Activated CD4-positive, alpha-beta T cell treated with anti-CD3 and anti-CD28 coated beads for 36 hours (primary cell): ENCODE measurements at regions not wholly inside any gene's neighbourhood (a gene's known extent, or its start where the extent isn't known, plus 50 kb on each side); places are given as distances from the start of the nearest gene placed in this dataset.
"Not testable (repeated sequence)": the region's sequence is repeated elsewhere in the genome, so short reads cannot be mapped to it uniquely, and the experiment has no call there.

Experiments
- ATAC-seq: fragments of 200-7000 bp; cut with Tn5 transposase; one replicate; pipeline ENCODE4 v1.10.0; 2021; ENCODE audit warnings: mild to moderate bottlenecking, moderate library complexity
- CTCF ChIA-PET: fragments of 350-600 bp; sonication (Branson Sonifier 250); formaldehyde crosslinking; loops from one replicate; lab custom pipeline; 2021; ENCODE audit warnings: antibody characterized with exemption; lab: Charles Lee
- POLR2A ChIA-PET: fragments of 350-600 bp; sonication (Branson Sonifier 250); formaldehyde crosslinking; loops from one replicate; lab custom pipeline; 2021; ENCODE audit warnings: antibody characterized with exemption, inconsistent platforms; lab: Charles Lee
- DNase-seq: peaks from one replicate; pipeline ENCODE4 v3.0.0-alpha.2; 2020
- H3K27ac Mint-ChIP-seq: one replicate; pipeline ENCODE4 v1.8.0; 2021; ENCODE audit warnings: mixed read lengths
- H3K27me3 Mint-ChIP-seq: one replicate; pipeline ENCODE4 v1.8.0; 2021; ENCODE audit warnings: mixed read lengths
- H3K36me3 Mint-ChIP-seq: one replicate; pipeline ENCODE4 v1.8.0; 2021; ENCODE audit warnings: low read depth, mixed read lengths
- H3K4me1 Mint-ChIP-seq: one replicate; pipeline ENCODE4 v1.8.0; 2021; ENCODE audit warnings: mixed read lengths
- H3K4me3 Mint-ChIP-seq: one replicate; pipeline ENCODE4 v1.8.0; 2021; ENCODE audit warnings: mild to moderate bottlenecking, moderate library complexity, mixed read lengths
- H3K9me3 Mint-ChIP-seq: one replicate; pipeline ENCODE4 v1.8.0; 2021; ENCODE audit warnings: low read depth, mixed read lengths
- intact Hi-C, 2 experiments: fragments of 100-400 bp; cut with DNase I in 1 of 2; cut with micrococcal nuclease in 1 of 2; formaldehyde crosslinking; loops; one replicate each; pipeline versions ENCODE4 v1.14.2 to v1.15.1; 2022 to 2024; cut with DNase I, micrococcal nuclease

- DNase-seq (no peak), ATAC-seq (no peak)
- Mint-ChIP-seq H3K27ac (no peak overlapping the region), H3K36me3 (no peaks in the 10 kb centered on the region), H3K4me1 (no peaks in the 10 kb centered on the region), H3K4me3 (no peak overlapping the region), H3K9me3 (no peaks in the 10 kb centered on the region), H3K27me3 (peaks cover 2% of the 10 kb centered on the region)
- intact Hi-C loops = no loop called here
- ChIA-PET POLR2A (interaction anchor here (0.6 kb wide), 1 partner anchor 34 kb away, joined by 4 read pairs; no protein-coding TSS in a partner anchor), CTCF (no interaction called here)
These were observed 203.2 kb downstream of the TUBA3C start for GRCh38 chr13:18978447-18978846.

- CTCF ChIA-PET = no interaction called here
- Mint-ChIP-seq H3K27me3 (peaks cover under 1% of the 10 kb centered on the region), H3K36me3 (no peaks in the 10 kb centered on the region), H3K9me3 (no peaks in the 10 kb centered on the region), H3K4me3 (no peak overlapping the region), H3K27ac (no peak overlapping the region), H3K4me1 (no peaks in the 10 kb centered on the region)
- intact Hi-C loops = no loop called here
- POLR2A ChIA-PET = no interaction called here
- no peak for DNase-seq
- ATAC-seq = no peak
These were observed 203.8 kb downstream of the TUBA3C start for GRCh38 chr13:18977857-18978256.

- Mint-ChIP-seq H3K4me1 (peaks cover 2% of the 10 kb centered on the region), H3K9me3 (no peaks in the 10 kb centered on the region), H3K27ac (no peak overlapping the region), H3K4me3 (no peak overlapping the region), H3K36me3 (no peaks in the 10 kb centered on the region), H3K27me3 (no peaks in the 10 kb centered on the region)
- ATAC-seq (no peak), DNase-seq (no peak)
- intact Hi-C loops = no loop called here
- POLR2A ChIA-PET = no interaction called here
- CTCF ChIA-PET = no interaction called here
These were observed 209.9 kb downstream of the TUBA3C start for GRCh38 chr13:18971576-18972219.

- Mint-ChIP-seq H3K9me3 (no peaks in the 10 kb centered on the region), H3K4me1 (no peaks in the 10 kb centered on the region), H3K27me3 (no peaks in the 10 kb centered on the region), H3K27ac (no peak overlapping the region), H3K36me3 (no peaks in the 10 kb centered on the region), H3K4me3 (no peak overlapping the region)
- CTCF ChIA-PET = no interaction called here
- DNase-seq (no peak), ATAC-seq (no peak)
- intact Hi-C loops = loop anchor here in 1 of 2 experiments (5.0 kb wide), 1 partner anchor 52 kb away; no protein-coding TSS in a partner anchor
- POLR2A ChIA-PET = no interaction called here
These were observed 216.2 kb downstream of the TUBA3C start for GRCh38 chr13:18965347-18965855.

- DNase-seq (no peak), ATAC-seq (no peak)
- intact Hi-C loops = loop anchor here in 1 of 2 experiments (5.0 kb wide), 1 partner anchor 52 kb away; no protein-coding TSS in a partner anchor
- H3K36me3 Mint-ChIP-seq = no peaks in the 10 kb centered on the region
- no peaks in the 10 kb centered on the region for H3K4me1 Mint-ChIP-seq
- H3K4me3 Mint-ChIP-seq = no peak overlapping the region
- H3K27ac Mint-ChIP-seq = no peak overlapping the region
- ChIA-PET CTCF (no interaction called here), POLR2A (no interaction called here)
- no peaks in the 10 kb centered on the region for H3K27me3 Mint-ChIP-seq
- no peaks in the 10 kb centered on the region for H3K9me3 Mint-ChIP-seq
These were observed 216.7 kb downstream of the TUBA3C start for GRCh38 chr13:18964942-18965341.

GRCh38 chr13:18963684-18964083 lies 217.9 kb downstream of the TUBA3C start:
- H3K4me1 Mint-ChIP-seq, ATAC-seq, H3K27ac Mint-ChIP-seq, DNase-seq, H3K27me3 Mint-ChIP-seq, H3K9me3 Mint-ChIP-seq, H3K36me3 Mint-ChIP-seq, POLR2A ChIA-PET, H3K4me3 Mint-ChIP-seq, CTCF ChIA-PET, intact Hi-C loops: not testable (repeated sequence)

- H3K9me3 Mint-ChIP-seq = peaks cover 4% of the 10 kb centered on the region
- CTCF ChIA-PET = no interaction called here
- intact Hi-C loops = no loop called here
- POLR2A ChIA-PET = no interaction called here
- no peaks in the 10 kb centered on the region for H3K36me3 Mint-ChIP-seq
- H3K27me3 Mint-ChIP-seq = no peaks in the 10 kb centered on the region
- no peaks in the 10 kb centered on the region for H3K4me1 Mint-ChIP-seq
- no peak overlapping the region for H3K4me3 Mint-ChIP-seq
- ATAC-seq = no peak
- no peak overlapping the region for H3K27ac Mint-ChIP-seq
- no peak for DNase-seq
These were observed 219.4 kb downstream of the TUBA3C start for GRCh38 chr13:18962168-18962734.

- ChIA-PET POLR2A (interaction anchor here (0.6 kb wide), 1 partner anchor 122 kb away, joined by 3 read pairs; no protein-coding TSS in a partner anchor), CTCF (no interaction called here)
- intact Hi-C loops = no loop called here
- H3K4me1 Mint-ChIP-seq = no peaks in the 10 kb centered on the region
- no peaks in the 10 kb centered on the region for H3K27me3 Mint-ChIP-seq
- DNase-seq (no peak), ATAC-seq (no peak)
- H3K36me3 Mint-ChIP-seq = no peaks in the 10 kb centered on the region
- no peak overlapping the region for H3K4me3 Mint-ChIP-seq
- H3K27ac Mint-ChIP-seq = no peak overlapping the region
- H3K9me3 Mint-ChIP-seq = peaks cover 9% of the 10 kb centered on the region
These were observed 220.1 kb downstream of the TUBA3C start for GRCh38 chr13:18961383-18962117.

- peaks cover 15% of the 10 kb centered on the region for H3K9me3 Mint-ChIP-seq
- H3K27me3 Mint-ChIP-seq = no peaks in the 10 kb centered on the region
- intact Hi-C loops = no loop called here
- no peaks in the 10 kb centered on the region for H3K36me3 Mint-ChIP-seq
- no peaks in the 10 kb centered on the region for H3K4me1 Mint-ChIP-seq
- POLR2A ChIA-PET = interaction anchor here (0.6 kb wide), 1 partner anchor 123 kb away, joined by 3 read pairs; no protein-coding TSS in a partner anchor
- no peak overlapping the region for H3K27ac Mint-ChIP-seq
- ATAC-seq = no peak
- DNase-seq = no peak
- no peak overlapping the region for H3K4me3 Mint-ChIP-seq
- CTCF ChIA-PET = interaction anchor here (0.6 kb wide), 1 partner anchor 906 kb away, joined by 4 read pairs; no protein-coding TSS in a partner anchor
These were observed 220.9 kb downstream of the TUBA3C start for GRCh38 chr13:18960637-18961227.

GRCh38 chr13:18959996-18960395 lies 221.6 kb downstream of the TUBA3C start:
- DNase-seq (no peak), ATAC-seq (no peak)
- no peak overlapping the region for H3K4me3 Mint-ChIP-seq
- H3K27me3 Mint-ChIP-seq = no peaks in the 10 kb centered on the region
- POLR2A ChIA-PET = no interaction called here
- CTCF ChIA-PET = interaction anchor here (0.6 kb wide), 1 partner anchor 9 kb away, joined by 3 read pairs; no protein-coding TSS in a partner anchor
- peaks cover 15% of the 10 kb centered on the region for H3K9me3 Mint-ChIP-seq
- no peak overlapping the region for H3K27ac Mint-ChIP-seq
- H3K36me3 Mint-ChIP-seq = no peaks in the 10 kb centered on the region
- no peaks in the 10 kb centered on the region for H3K4me1 Mint-ChIP-seq
- intact Hi-C loops = no loop called here

- intact Hi-C loops = no loop called here
- Mint-ChIP-seq H3K36me3 (no peaks in the 10 kb centered on the region), H3K4me1 (no peaks in the 10 kb centered on the region), H3K4me3 (no peak overlapping the region), H3K9me3 (peaks cover 15% of the 10 kb centered on the region), H3K27me3 (no peaks in the 10 kb centered on the region), H3K27ac (no peak overlapping the region)
- DNase-seq (no peak), ATAC-seq (no peak)
- ChIA-PET CTCF (no interaction called here), POLR2A (no interaction called here)
These were observed 222.4 kb downstream of the TUBA3C start for GRCh38 chr13:18959229-18959628.
